ENCODE measurements at regions not wholly inside any gene's neighbourhood (a gene's known extent, or its start where the extent isn't known, plus 50 kb on each side); places are given as distances from the start of the nearest gene placed in this dataset.

GRCh38 chr3:124617177-124617576, 113.1 kb upstream of the UMPS start:
- TF ChIP-seq, protein P1, sequence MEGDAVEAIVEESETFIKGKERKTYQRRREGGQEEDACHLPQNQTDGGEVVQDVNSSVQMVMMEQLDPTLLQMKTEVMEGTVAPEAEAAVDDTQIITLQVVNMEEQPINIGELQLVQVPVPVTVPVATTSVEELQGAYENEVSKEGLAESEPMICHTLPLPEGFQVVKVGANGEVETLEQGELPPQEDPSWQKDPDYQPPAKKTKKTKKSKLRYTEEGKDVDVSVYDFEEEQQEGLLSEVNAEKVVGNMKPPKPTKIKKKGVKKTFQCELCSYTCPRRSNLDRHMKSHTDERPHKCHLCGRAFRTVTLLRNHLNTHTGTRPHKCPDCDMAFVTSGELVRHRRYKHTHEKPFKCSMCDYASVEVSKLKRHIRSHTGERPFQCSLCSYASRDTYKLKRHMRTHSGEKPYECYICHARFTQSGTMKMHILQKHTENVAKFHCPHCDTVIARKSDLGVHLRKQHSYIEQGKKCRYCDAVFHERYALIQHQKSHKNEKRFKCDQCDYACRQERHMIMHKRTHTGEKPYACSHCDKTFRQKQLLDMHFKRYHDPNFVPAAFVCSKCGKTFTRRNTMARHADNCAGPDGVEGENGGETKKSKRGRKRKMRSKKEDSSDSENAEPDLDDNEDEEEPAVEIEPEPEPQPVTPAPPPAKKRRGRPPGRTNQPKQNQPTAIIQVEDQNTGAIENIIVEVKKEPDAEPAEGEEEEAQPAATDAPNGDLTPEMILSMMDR (IDR thresholded peaks at IDR 0.05; ENCODE audit: low read depth, low read length), result no peak
- H3K4me3 ChIP-seq (ENCODE audit: low read depth, low read length), result no peak overlapping the region

GRCh38 chr3:124619887-124620599, 110.2 kb upstream of the UMPS start:
- TF ChIP-seq, protein P1 (IDR thresholded peaks at IDR 0.05; ENCODE audit: low read depth, low read length), result no peak
- no peak overlapping the region for H3K4me3 ChIP-seq (ENCODE audit: low read depth, low read length)

- TF ChIP-seq, protein P1 (IDR thresholded peaks at IDR 0.05; ENCODE audit: low read depth, low read length), result no peak
- no peak overlapping the region for H3K4me3 ChIP-seq (ENCODE audit: low read depth, low read length)
These were observed 109.6 kb upstream of the UMPS start for GRCh38 chr3:124620600-124621063.

DNA sequence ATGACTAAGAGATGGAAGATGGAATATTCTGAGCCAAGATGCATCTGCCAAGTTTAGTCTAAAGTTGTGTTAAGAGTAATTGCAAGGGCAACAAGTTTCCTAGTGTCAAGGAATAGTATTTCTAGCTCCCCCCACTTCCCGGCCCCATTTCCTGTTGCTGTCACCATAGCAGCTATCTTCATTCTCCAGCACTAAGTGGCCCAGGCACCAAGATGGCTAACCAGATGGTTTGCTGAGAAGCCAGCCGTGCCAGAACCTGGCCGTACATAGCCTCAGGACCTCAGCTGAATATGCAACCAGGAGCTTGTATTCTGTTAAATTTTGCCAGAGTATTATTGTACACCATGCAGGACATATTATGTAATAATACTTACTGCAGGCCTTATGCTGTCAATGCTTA, 108.8 kb upstream of the UMPS start:
- no peak overlapping the region for H3K4me3 ChIP-seq (ENCODE audit: low read depth, low read length)
- TF ChIP-seq, protein P1 (IDR thresholded peaks at IDR 0.05; ENCODE audit: low read depth, low read length), result no peak

GRCh38 chr3:124625074-124625473, 105.2 kb upstream of the UMPS start:
- no peak overlapping the region for H3K4me3 ChIP-seq (ENCODE audit: low read depth, low read length)
- TF ChIP-seq, protein P1 (IDR thresholded peaks at IDR 0.05; ENCODE audit: low read depth, low read length), result no peak

- TF ChIP-seq, protein P1 (IDR thresholded peaks at IDR 0.05; ENCODE audit: low read depth, low read length), result no peak
- H3K4me3 ChIP-seq (ENCODE audit: low read depth, low read length), result no peak overlapping the region
These were observed 102.7 kb upstream of the UMPS start for GRCh38 chr3:124627501-124627908.

DNA sequence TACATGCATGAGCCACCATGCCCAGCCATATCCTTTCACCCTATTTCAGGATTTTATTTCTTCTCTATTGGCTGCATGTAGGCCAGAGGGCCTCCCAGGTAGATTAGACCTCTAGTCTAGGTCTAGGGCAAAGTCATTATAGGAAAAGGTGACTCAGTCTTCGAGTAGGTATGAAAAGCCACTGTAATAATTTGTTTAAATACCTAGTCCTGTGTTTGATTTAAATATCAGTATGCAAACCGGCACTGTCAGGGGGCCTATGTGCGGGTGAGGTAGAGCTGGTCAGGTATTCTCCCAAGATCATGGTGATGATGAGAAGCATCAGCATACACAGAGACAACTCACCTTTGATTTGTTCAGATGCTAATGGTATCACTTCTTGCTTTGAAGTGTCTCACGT, 101.4 kb upstream of the UMPS start:
- TF ChIP-seq, protein P1 (IDR thresholded peaks at IDR 0.05; ENCODE audit: low read depth, low read length), result no peak

More for the DNA sequence above, 101.4 kb upstream of the UMPS start:
- no peak overlapping the region for H3K4me3 ChIP-seq (ENCODE audit: low read depth, low read length)
